NCI-H748 (cell line): ENCODE measurements at regions not wholly inside any gene's neighbourhood (a gene's known extent, or its start where the extent isn't known, plus 50 kb on each side); places are given as distances from the start of the nearest gene placed in this dataset.
"Not testable (repeated sequence)": the region's sequence is repeated elsewhere in the genome, so short reads cannot be mapped to it uniquely, and the experiment has no call there.

ENCODE experiments used
- DNase-seq: peaks from one replicate; lab custom pipeline; 2025; ENCODE audit not compliant: unreplicated experiment; lab: John Stamatoyannopoulos, UW

DNA sequence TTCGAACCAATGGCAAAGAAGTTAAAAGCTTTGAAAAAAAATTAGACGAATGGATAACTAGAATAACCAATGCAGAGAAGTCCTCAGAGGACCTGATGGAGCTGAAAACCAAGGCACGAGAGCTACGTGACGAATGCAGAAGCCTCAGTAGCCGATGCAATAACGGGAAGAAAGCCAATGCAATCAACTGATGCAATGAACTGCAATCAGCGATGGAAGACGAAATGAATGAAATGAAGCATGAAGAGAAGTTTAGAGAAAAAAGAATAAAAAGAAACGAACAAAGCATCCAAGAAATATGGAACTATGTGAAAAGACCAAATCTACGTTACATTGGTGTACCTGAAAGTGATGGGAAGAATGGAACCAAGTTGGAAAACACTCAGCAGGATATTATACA, 52.6 kb upstream of the MRPS30 start:
- DNase-seq = not testable (repeated sequence)

DNA sequence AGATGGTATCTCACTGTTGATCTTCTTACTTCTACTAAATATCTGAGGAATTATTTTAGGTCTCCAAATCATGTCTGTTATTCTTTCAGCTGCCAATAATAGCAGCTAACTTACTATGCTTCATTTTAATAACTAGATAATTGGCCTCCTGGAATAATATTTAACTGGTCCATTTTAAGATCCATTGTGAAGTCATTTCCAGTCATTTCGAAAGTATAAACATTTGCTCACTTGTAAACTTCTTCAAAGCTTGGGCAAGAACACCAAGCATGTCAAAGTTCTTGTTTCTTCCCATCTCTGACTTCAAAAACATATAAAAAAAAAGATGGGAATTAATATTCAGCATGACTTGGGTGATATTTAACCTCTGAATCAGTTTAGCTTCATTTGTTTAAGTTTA, 61.4 kb upstream of the MRPS30 start:
- no peak for DNase-seq

DNA sequence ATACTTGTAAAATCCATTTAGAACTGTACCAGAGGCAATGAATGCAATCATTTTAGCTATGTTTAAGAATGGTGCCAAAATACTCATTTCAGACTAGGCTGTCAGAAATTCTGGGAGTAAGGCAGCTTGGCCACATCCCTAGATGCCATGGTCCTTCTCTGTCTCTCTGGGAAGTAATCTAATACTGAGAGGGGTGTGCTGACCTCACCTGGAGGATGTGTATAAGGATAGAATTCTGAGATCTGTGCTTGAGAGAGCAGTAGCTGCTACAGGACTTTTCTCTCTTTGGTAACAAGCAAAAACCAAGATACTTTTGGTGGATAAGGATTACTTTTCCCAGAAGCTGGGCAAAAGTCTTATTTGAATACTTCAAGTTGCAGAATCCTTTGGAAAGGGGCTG, 68.1 kb upstream of the MRPS30 start:
- DNase-seq = peak; percentile 38

DNA sequence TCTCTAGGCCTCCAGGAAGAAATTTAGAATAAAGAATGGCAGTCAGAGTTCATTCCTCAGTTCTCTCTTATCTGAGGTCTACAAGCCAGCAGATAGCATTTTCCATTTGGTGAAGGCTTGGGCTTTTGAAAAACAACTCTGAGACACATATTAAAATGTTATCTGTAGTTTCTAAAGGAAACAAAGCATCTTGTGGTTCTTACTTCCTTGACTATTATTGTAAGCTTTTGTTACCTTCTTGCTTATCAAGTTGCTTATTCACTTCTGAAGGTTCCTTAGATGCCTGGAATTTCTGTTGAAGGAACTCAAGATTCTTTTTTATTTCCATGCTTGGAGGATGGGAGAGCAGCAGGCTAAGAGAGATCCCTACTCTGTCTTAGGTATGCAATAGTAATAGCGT, 79.2 kb upstream of the MRPS30 start:
- no peak for DNase-seq

DNA sequence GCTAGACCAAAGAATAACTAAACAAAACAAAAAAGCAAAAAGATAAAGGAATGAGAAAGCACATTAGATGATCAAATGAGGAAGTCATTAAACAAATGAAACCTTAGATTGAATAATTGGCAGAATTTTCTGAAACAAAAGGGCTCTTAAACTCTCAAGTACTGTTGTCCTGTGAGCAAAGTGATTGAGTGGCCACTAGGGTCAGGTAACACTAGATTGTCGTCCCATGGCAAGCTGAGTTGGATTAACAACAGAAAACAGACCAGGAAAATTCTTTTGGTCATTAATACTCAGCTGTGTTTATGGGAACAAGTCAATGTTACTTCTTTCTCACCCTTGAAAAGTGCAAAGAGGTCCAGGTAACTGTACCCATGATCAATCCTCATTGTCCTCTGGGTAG, 81.6 kb upstream of the MRPS30 start:
- peak; percentile 70 for DNase-seq

DNA sequence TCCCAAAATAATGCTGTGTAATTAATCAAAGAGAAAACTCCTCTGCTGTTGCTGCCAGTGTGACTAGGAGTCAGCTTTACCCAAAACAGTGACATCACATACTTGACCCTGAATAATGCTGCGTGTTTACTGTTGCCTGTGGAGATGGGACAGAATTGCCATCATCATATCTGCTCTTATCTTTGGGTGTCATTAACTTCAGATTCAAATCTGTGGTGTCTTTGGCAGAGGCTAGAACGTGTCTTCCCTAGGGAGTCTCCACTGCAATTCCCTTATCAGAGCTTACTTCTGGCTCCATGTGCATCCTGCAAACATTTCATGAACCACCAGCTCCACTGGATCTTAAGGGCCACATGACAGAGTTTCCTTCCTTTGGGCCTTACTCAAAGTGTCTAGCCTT, 88.9 kb upstream of the MRPS30 start:
- peak; percentile 59 for DNase-seq

DNA sequence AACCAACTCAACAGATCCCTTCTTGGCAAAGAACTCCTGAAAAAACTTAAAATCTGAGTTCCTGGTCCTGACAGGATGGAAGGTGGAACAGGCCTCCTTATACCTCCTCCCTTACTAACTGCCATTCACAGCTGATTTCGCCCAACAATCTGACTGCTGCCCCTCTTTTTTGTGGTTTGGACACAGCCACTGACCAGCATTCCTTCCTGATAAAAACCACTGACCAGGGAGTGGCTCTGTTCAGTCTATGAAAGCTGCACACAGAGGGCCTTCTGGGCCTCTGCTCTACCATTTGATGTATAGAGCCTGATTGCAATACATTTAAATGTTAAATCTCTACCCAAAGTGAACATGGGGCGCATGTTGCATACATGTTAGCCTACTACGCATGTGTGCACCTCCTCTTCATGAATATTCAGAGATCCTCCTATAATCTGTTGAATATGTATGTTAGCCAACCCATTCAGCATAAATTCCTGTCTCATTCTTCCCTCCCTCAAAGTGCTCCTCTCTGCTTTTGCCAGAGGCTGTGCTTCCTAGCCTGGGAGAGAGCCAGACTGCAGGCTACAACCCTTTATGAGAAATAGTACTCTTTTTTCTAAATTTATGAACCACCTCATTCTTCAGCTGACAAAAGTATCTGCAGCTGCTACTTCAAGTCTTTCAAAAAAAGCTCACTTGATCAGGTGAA, 93.7 kb upstream of the MRPS30 start:
- DNase-seq = no peak

DNA sequence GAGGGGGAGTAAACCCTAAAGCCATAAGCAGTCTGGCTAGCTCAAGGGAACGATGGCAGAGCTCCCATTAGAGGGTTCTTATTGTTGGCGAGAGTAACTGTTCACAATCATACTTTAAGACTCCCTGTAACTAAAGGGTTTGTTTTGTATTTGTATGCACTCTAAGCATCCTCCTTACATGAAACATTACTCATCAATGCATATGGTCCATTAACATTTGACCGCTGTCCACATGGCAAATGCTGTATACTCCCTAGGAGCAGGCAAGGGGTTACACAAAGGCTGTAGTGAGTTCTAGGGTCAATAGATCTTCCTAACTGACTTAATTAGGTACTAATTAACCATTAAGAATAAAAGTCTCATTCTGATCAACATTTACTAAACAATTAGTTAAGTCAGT, 95.3 kb upstream of the MRPS30 start:
- no peak for DNase-seq

DNA sequence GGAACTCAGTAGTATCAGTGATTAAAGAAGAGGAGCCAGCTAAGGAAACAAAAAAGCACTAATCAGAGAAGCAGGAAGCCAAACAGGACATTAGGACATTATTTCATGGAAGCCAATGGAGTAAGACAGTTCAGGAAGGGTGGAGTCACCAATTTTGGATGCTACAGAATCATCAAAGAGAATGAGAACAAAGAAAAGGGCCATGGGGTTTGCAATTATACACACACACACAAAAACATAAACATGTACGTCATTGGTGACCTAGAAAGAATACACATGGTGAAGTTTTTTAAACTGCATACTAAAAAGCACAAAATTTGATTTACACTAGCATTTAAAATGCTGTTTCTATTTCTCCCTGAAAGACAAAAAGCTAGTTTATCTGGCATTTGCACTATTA, 96.8 kb upstream of the MRPS30 start:
- peak; percentile 50 for DNase-seq

DNA sequence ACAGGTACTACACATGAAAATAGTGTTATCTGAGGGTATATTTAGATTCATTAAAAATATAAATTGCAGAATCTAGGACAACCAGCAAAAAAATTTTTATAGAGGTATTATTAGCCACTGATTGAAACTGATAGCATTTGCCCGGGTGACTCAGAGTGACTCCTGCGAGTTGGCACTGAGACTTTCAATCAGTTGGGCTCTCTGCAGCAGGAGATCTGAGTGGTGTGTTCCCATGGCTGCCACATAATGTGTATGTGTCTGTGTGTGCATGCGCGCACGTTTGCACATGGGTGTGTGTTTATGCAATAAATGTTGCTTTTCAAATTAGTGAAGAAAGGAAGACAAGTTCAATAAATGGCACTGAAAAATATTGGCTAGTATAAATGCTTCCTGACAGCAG, 100.1 kb upstream of the MRPS30 start:
- peak; percentile 26 for DNase-seq

DNA sequence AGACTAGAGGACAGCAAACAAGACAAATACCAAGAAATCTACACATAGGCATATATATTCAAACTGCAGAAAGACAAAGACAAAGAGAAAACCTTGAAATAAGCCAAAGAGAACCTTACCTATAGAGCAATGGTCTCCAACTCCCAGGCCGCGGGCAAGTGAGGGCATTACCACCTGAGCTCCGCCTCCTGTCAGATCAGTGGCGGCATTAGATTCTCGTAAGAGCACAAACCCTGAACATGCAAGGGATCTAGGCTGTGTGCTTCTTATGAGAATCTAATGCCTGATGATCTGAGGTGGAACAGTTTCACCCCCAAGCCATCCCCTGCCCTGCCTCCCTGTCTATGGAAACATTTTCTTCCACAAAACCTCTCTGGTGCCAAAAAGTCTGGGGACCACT, 101.0 kb upstream of the MRPS30 start:
- DNase-seq = no peak

DNA sequence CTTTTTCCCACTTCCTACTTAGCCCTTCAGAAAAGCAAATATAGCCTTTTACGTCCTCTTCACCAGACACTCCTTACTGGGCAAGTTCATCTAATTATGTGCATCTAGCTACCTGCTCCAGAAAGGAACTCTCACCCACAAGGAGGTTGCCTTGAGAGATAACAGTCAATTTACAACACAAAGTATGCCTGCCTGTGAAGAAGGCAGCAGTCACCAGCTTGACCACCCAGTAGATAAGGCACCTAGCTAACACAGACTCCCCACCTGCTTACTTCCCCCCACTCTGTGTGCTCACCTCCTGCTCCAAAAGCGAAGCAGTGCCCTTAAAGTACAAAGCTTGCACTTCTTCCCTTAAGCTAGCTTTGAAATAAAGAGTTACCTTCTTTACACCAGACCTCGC, 111.7 kb upstream of the MRPS30 start:
- no peak for DNase-seq

DNA sequence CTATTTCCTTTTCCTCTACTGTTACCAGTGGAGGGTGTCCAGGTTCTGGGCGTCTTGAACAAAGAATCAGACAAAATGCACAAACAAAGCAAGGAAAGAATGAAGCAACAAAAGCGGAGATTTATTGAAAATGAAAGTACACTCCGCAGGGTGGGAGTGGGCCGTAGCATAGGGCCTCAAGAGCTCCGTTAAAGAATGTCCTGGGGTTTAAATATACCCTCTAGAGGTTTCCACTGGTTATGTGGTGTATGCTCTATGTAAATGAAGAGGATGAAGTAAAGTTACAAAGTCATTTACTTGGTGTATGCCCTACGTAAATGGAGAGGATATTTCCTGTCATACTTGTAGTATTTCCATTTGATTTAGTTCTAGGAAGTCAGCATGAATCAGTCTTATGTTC, 113.5 kb upstream of the MRPS30 start:
- no peak for DNase-seq

DNA sequence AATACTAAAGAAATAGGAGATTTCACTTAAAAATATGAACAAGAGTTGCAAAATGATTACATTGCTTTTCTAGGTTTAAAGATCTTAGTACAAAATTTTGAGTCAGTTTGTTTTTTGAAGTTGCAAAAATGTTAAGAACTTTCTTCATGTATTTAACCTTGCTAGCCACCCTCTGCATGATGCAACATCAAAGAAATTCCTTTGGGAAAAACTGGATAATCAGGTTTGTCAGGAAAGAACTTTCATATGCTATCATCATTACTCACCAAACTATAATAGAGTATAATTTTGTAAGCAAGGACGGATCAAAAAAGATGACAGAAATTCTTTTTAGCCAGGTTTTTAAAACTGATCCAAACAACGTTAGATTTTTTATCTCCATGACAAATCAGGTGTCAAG, 116.9 kb upstream of the MRPS30 start:
- peak; percentile 33 for DNase-seq

DNA sequence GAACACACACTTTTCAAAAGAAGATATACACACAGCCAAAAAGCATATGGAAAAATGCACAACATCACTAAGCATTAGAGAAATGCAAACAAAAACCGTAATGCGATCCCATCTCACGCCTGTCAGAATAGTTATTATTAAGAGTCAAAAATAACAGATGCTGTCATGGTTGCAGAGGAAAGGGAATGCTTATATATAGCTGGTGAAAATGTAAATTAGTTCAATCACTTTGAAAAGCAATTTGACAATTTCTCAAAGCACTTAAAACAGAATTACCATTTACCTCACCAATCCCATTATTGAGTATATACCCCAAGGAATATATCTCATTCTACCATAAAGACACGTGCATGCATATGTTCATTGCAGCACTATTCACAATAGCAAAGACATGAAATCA, 126.8 kb upstream of the MRPS30 start:
- peak; percentile 38 for DNase-seq

DNA sequence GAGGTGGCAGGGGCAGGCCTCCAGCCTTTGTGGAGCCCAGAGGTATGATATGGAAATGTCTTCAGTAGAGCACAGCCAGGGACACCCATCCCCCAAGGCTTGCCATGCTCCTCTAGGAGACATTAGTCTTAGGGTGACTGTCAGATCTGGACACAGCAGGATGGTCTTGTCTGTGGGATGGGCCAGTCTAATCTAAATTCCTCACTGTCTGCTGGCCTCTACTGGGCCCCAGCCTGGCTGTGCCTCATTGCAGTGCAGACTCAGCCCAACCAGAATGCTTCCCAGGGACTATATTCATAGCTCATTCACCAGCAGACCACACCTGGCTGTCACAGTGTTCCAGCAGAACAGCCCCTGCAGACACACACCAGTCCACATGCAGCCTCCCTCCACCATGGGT, 129.5 kb upstream of the MRPS30 start:
- DNase-seq = no peak

DNA sequence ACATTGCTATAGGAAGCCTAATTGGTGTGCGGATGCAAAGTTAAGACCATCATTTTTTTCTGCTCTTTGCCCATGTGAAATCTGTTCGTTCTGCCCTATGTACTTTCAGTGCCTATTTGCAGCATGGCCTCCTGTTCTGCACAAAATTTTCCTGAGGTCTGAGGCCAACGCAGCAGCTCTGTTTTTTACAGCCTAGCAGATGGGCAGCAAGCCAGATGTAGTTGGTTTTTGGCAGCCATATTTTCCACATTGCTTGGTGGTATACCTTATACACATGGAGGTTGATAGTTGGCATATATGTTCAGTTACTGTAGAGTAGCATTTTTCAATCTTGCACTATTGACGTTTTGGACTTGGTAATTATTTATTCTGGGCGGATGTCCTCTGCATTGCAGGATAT, 133.5 kb upstream of the MRPS30 start:
- DNase-seq = no peak

DNA sequence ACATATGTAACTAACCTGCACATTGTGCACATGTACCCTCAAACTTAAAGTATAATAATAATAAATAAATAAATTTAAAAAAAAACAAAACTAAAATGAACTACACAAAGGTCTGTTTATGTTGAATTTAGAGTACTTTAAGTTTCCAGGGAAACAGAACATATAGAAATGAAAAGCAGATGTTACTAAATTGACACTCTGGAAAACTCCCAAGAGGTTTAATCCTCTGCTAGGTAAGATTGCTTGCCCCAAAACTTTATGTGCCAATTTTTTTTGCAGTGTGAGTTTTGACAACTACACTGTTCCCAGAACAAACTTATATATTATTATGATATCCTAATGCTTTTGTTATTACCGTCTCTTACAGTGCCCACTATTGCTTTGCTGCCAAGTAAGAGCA, 134.3 kb upstream of the MRPS30 start:
- DNase-seq = no peak

DNA sequence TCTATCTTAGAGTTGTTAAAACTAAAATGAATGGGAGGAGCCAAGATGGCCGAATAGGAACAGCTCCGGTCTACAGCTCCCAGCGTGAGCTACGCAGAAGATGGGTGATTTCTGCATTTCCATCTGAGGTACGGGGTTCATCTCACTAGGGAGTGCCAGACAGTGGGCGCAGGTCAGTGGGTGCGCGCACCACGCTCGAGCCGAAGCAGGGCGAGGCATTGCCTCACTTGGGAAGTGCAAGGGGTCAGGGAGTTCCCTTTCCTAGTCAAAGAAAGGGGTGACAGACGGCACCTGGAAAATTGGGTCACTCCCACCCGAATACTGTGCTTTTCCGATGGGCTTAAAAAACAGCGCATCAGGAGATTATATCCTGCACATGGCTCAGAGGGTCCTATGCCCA, 140.3 kb upstream of the MRPS30 start:
- DNase-seq = not testable (repeated sequence)

DNA sequence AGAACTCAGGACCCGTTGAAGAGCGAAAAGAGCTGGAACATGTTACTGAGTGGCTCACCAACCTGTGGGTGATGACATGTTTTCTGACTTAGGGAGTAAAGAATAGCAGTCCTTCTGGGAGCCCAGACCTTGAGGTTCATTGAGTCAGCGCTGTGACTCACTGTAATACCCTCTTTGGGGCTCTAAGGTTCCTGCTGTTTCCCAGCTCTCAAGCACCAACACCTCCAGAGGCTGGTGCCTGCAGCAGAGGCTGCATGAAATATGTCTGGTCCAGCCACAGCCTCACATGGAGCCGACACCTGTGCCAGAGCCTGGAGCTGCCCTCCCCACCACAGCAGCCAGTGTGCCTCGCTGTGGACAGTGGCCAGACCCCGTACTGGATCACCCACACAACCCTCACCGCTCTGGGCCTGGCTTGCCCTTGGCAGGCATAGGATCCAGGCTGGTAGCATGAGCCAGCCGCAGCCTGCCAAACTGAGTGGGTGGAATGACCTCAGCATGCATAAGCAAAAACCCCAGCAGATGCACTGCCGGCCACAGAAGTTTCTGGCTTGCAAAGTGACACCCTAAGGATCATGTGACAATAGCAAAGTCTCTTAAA, 143.5 kb upstream of the MRPS30 start:
- no peak for DNase-seq

DNA sequence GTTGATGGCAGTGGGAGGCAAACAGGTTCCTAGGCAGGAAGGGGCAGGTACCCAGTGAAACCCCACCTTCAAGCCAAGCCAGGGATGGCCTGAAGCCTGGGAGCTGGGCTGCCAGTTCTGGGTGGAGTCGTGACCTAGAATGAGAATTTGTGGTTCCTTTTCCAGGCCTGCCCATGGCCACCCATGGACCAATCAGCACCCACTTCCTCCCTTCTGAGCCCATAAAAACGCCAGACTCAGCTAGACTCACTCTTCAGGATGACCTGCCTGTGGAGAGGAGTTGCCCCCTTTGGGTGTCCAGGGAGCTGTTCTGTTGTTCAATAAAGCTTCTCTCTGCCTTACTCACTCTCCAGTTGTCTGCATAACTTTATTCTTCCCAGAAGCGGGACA, 144.0 kb upstream of the MRPS30 start:
- DNase-seq = no peak

DNA sequence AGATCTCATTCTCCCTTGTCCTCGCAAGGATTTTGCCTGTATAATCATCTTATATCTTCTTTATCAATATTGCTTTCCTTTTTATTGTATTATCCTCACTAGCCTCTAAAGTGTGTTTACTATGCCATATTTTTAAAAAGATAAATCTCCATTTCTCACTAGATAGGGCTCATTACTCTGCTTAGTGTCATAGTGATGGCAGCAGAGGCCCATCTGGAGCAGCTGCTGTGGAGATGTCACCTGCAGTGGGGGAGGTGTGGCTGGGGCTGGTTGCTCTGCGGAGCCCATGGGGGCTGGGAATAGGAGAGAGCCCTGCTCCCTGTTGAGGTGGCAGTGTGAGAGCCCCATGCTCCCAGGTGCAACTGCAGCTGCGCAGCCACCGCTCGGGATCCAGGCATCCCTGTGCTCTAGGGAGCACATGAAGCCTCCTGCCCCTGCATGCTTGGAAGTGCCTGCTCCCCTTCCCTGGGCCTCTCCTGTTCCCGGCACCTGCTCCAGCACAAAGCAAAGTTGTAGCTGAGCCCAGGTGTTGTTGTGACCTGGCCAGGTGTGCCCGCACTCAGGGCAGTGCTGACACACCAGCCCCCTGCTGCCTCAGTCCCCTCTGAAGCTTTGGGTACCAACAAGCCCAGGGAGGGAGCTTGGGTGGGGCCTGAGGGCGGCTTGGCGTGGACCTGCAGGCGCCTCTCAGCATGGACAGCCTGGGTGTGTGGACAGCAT, 144.6 kb upstream of the MRPS30 start:
- DNase-seq = peak; percentile 83

DNA sequence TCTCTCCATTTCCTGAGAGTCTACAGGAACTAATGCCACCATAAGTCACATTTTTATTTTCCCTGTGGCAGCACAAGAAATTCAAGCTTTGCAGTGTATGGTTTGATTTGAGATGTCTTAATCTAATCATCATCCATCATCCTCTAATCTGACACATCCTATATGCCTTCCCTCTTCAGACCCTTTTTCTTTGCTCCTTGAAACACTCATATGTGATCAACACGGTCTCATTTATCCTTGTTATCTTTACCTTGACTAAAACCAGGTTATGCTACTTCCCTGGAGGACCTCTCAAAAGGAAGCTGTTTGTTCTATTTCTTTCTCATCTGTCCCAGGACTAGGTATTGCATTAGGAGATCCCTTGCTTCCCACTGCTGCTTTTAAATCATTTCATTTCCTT, 146.9 kb upstream of the MRPS30 start:
- no peak for DNase-seq
